T-helper 2 cell treated with Interferon-gamma antibody and Interleukin-4, amounts not matched to agents 5 μg/mL and 100 μg/mL, for 36 hours (primary cell): ENCODE measurements at regions not wholly inside any gene's neighbourhood (a gene's known extent, or its start where the extent isn't known, plus 50 kb on each side); places are given as distances from the start of the nearest gene placed in this dataset.

ENCODE experiments used
- DNase-seq: peaks from one replicate; pipeline ENCODE4 v3.0.0; 2021; ENCODE audit warnings: low spot score
- H3K27ac Mint-ChIP-seq: one replicate; pipeline ENCODE4 v1.8.0; 2021; ENCODE audit warnings: mild to moderate bottlenecking, mixed read lengths
- H3K27me3 Mint-ChIP-seq: one replicate; pipeline ENCODE4 v1.8.0; 2021; ENCODE audit warnings: low read depth, mixed read lengths
- H3K36me3 Mint-ChIP-seq: one replicate; pipeline ENCODE4 v1.8.0; 2021; ENCODE audit warnings: low read depth, mixed read lengths
- H3K4me1 Mint-ChIP-seq: one replicate; pipeline ENCODE4 v1.8.0; 2021; ENCODE audit warnings: low read depth, mixed read lengths
- H3K4me3 Mint-ChIP-seq: one replicate; pipeline ENCODE4 v1.8.0; 2022; ENCODE audit warnings: mild to moderate bottlenecking, moderate library complexity, mixed read lengths
- H3K9me3 Mint-ChIP-seq: one replicate; pipeline ENCODE4 v1.8.0; 2021; ENCODE audit warnings: mixed read lengths

GRCh38 chrX:39497702-39498265, 600.0 kb downstream of the BCOR start:
- H3K36me3 Mint-ChIP-seq: no peaks in the 10 kb centered on the region
- H3K27me3 Mint-ChIP-seq: no peaks in the 10 kb centered on the region
- H3K9me3 Mint-ChIP-seq: no peaks in the 10 kb centered on the region
- DNase-seq: no peak
- no peak overlapping the region for H3K4me3 Mint-ChIP-seq
- H3K4me1 Mint-ChIP-seq: peaks cover 7% of the 10 kb centered on the region
- no peak overlapping the region for H3K27ac Mint-ChIP-seq

- H3K27me3 Mint-ChIP-seq: no peaks in the 10 kb centered on the region
- H3K4me1 Mint-ChIP-seq: peaks cover 6% of the 10 kb centered on the region
- no peak overlapping the region for H3K4me3 Mint-ChIP-seq
- no peaks in the 10 kb centered on the region for H3K36me3 Mint-ChIP-seq
- H3K27ac Mint-ChIP-seq: no peak overlapping the region
- no peak for DNase-seq
- no peaks in the 10 kb centered on the region for H3K9me3 Mint-ChIP-seq
These were observed 597.8 kb downstream of the BCOR start for GRCh38 chrX:39499996-39500395.

GRCh38 chrX:39501822-39502221, 595.9 kb downstream of the BCOR start:
- H3K27ac Mint-ChIP-seq: no peak overlapping the region
- H3K27me3 Mint-ChIP-seq: no peaks in the 10 kb centered on the region
- peaks cover 6% of the 10 kb centered on the region for H3K4me1 Mint-ChIP-seq
- no peak for DNase-seq
- H3K4me3 Mint-ChIP-seq: no peak overlapping the region
- no peaks in the 10 kb centered on the region for H3K36me3 Mint-ChIP-seq
- H3K9me3 Mint-ChIP-seq: no peaks in the 10 kb centered on the region

- no peak for DNase-seq
- Mint-ChIP-seq H3K27ac (no peak overlapping the region), H3K9me3 (no peaks in the 10 kb centered on the region), H3K27me3 (no peaks in the 10 kb centered on the region), H3K36me3 (no peaks in the 10 kb centered on the region), H3K4me1 (peaks cover 6% of the 10 kb centered on the region), H3K4me3 (no peak overlapping the region)
These were observed 595.3 kb downstream of the BCOR start for GRCh38 chrX:39502486-39502885.

- no peak overlapping the region for H3K4me3 Mint-ChIP-seq
- peaks cover 5% of the 10 kb centered on the region for H3K9me3 Mint-ChIP-seq
- H3K27ac Mint-ChIP-seq: no peak overlapping the region
- no peak for DNase-seq
- no peaks in the 10 kb centered on the region for H3K36me3 Mint-ChIP-seq
- peaks cover 9% of the 10 kb centered on the region for H3K4me1 Mint-ChIP-seq
- H3K27me3 Mint-ChIP-seq: no peaks in the 10 kb centered on the region
These were observed 593.5 kb downstream of the BCOR start for GRCh38 chrX:39504227-39504626.

GRCh38 chrX:39504850-39505259, 592.9 kb downstream of the BCOR start:
- DNase-seq: no peak
- Mint-ChIP-seq H3K36me3 (no peaks in the 10 kb centered on the region), H3K27me3 (no peaks in the 10 kb centered on the region), H3K27ac (no peak overlapping the region), H3K9me3 (peaks cover 12% of the 10 kb centered on the region), H3K4me1 (peaks cover 9% of the 10 kb centered on the region), H3K4me3 (no peak overlapping the region)

GRCh38 chrX:39506131-39506530, 591.6 kb downstream of the BCOR start:
- Mint-ChIP-seq H3K4me3 (no peak overlapping the region), H3K27me3 (no peaks in the 10 kb centered on the region), H3K27ac (no peak overlapping the region), H3K4me1 (peaks cover 9% of the 10 kb centered on the region), H3K9me3 (peaks cover 18% of the 10 kb centered on the region), H3K36me3 (no peaks in the 10 kb centered on the region)
- DNase-seq: no peak

- Mint-ChIP-seq H3K4me3 (no peak overlapping the region), H3K4me1 (peaks cover 9% of the 10 kb centered on the region), H3K36me3 (no peaks in the 10 kb centered on the region), H3K27ac (no peak overlapping the region), H3K9me3 (peaks cover 18% of the 10 kb centered on the region), H3K27me3 (no peaks in the 10 kb centered on the region)
- DNase-seq: no peak
These were observed 590.7 kb downstream of the BCOR start for GRCh38 chrX:39507034-39507433.

GRCh38 chrX:39507617-39508299, 590.0 kb downstream of the BCOR start:
- Mint-ChIP-seq H3K4me3 (no peak overlapping the region), H3K9me3 (peaks cover 18% of the 10 kb centered on the region), H3K4me1 (peaks cover 9% of the 10 kb centered on the region), H3K27ac (no peak overlapping the region), H3K36me3 (no peaks in the 10 kb centered on the region), H3K27me3 (no peaks in the 10 kb centered on the region)
- no peak for DNase-seq

- Mint-ChIP-seq H3K9me3 (peaks cover 18% of the 10 kb centered on the region), H3K4me1 (peaks cover 9% of the 10 kb centered on the region), H3K27ac (no peak overlapping the region), H3K27me3 (no peaks in the 10 kb centered on the region), H3K4me3 (no peak overlapping the region), H3K36me3 (no peaks in the 10 kb centered on the region)
- peak; percentile 31 for DNase-seq
These were observed 589.5 kb downstream of the BCOR start for GRCh38 chrX:39508300-39508692.

- Mint-ChIP-seq H3K4me1 (peaks cover 8% of the 10 kb centered on the region), H3K4me3 (no peak overlapping the region), H3K27me3 (no peaks in the 10 kb centered on the region), H3K36me3 (no peaks in the 10 kb centered on the region), H3K27ac (no peak overlapping the region), H3K9me3 (peaks cover 18% of the 10 kb centered on the region)
- no peak for DNase-seq
These were observed 588.6 kb downstream of the BCOR start for GRCh38 chrX:39509157-39509556.

GRCh38 chrX:39513836-39514235, 583.9 kb downstream of the BCOR start:
- Mint-ChIP-seq H3K27ac (no peak overlapping the region), H3K27me3 (no peaks in the 10 kb centered on the region), H3K4me3 (no peak overlapping the region)

GRCh38 chrX:39514801-39515200, 583.0 kb downstream of the BCOR start:
- no peak for DNase-seq
- peaks cover 7% of the 10 kb centered on the region for H3K9me3 Mint-ChIP-seq
- no peak overlapping the region for H3K4me3 Mint-ChIP-seq
- H3K36me3 Mint-ChIP-seq: no peaks in the 10 kb centered on the region
- H3K27ac Mint-ChIP-seq: no peak overlapping the region
- no peaks in the 10 kb centered on the region for H3K4me1 Mint-ChIP-seq
- no peaks in the 10 kb centered on the region for H3K27me3 Mint-ChIP-seq

More at GRCh38 chrX:39513836-39514235, 583.9 kb downstream of the BCOR start:
- no peaks in the 10 kb centered on the region for H3K36me3 Mint-ChIP-seq
- H3K9me3 Mint-ChIP-seq: peaks cover 17% of the 10 kb centered on the region
- no peak for DNase-seq
- no peaks in the 10 kb centered on the region for H3K4me1 Mint-ChIP-seq

GRCh38 chrX:39516427-39516841, 581.3 kb downstream of the BCOR start:
- no peaks in the 10 kb centered on the region for H3K4me1 Mint-ChIP-seq
- no peaks in the 10 kb centered on the region for H3K9me3 Mint-ChIP-seq
- DNase-seq: no peak
- H3K36me3 Mint-ChIP-seq: no peaks in the 10 kb centered on the region
- no peaks in the 10 kb centered on the region for H3K27me3 Mint-ChIP-seq
- no peak overlapping the region for H3K27ac Mint-ChIP-seq
- no peak overlapping the region for H3K4me3 Mint-ChIP-seq
